CD14-positive monocyte (primary cell): ENCODE measurements at regions not wholly inside any gene's neighbourhood (a gene's known extent, or its start where the extent isn't known, plus 50 kb on each side); places are given as distances from the start of the nearest gene placed in this dataset.

Experiments used
- DNase-seq, 3 donors: peaks; one replicate each; pipeline ENCODE4 v3.0.0-alpha.2; 2011 to 2022
- H2AFZ ChIP-seq: 2 replicates; pipeline ENCODE4 v1.6.0; 2012; ENCODE audit warnings: mild to moderate bottlenecking, low read depth, low read length, inconsistent platforms; ENCODE audit not compliant: insufficient read depth, poor library complexity, severe bottlenecking
- H3K27ac ChIP-seq, 2 donors: 1 replicate in 1 of 2; 2 replicates in 1 of 2; pipeline ENCODE4 v1.5.1; 2012 to 2013; ENCODE audit warnings: low read length in 2 of 2, control low read depth in 1 of 2, inconsistent platforms in 1 of 2, low read depth in 1 of 2, mild to moderate bottlenecking in 1 of 2
- H3K27me3 ChIP-seq, 2 donors: one replicate each; pipeline versions ENCODE4 v1.6.0 to v1.6.1; 2011 to 2013; ENCODE audit warnings: low read length in 2 of 2; ENCODE audit not compliant: control insufficient read depth in 2 of 2, insufficient read depth in 2 of 2
- H3K36me3 ChIP-seq, 2 donors: replicated peaks in 1 of 2; 1 replicate in 1 of 2; 2 replicates in 1 of 2; pipeline versions ENCODE4 v1.5.1 to v1.6.1; 2012 to 2013; ENCODE audit warnings: low read length in 2 of 2, control low read depth in 1 of 2, inconsistent platforms in 1 of 2, mild to moderate bottlenecking in 1 of 2; ENCODE audit not compliant: insufficient read depth in 2 of 2, control insufficient read depth in 1 of 2
- H3K4me1 ChIP-seq, 2 donors: 1 replicate in 1 of 2; 2 replicates in 1 of 2; pipeline versions ENCODE4 v1.5.1 to v1.6.1; 2012 to 2013; ENCODE audit warnings: low read length in 2 of 2, control low read depth in 1 of 2, inconsistent platforms in 1 of 2, mild to moderate bottlenecking in 1 of 2, moderate library complexity in 1 of 2; ENCODE audit not compliant: insufficient read depth in 2 of 2, control insufficient read depth in 1 of 2
- H3K4me2 ChIP-seq: replicated peaks from 2 replicates; pipeline ENCODE3; 2012; ENCODE audit warnings: low read length, moderate library complexity, mild to moderate bottlenecking; ENCODE audit not compliant: poor library complexity, severe bottlenecking; ENCODE audit errors: extremely low read depth
- H3K4me3 ChIP-seq, 3 experiments: fragments of 200-600 bp in 1 of 3; sonication (generic) in 1 of 3; replicated peaks in 1 of 3; 1 replicate in 2 of 3; 2 replicates in 1 of 3; pipeline ENCODE4 v1.5.1; 2011 to 2013; ENCODE audit warnings: low read length in 3 of 3, mild to moderate bottlenecking in 3 of 3, control low read depth in 2 of 3, low read depth in 2 of 3, inconsistent platforms in 1 of 3, moderate library complexity in 1 of 3
- H3K79me2 ChIP-seq: 2 replicates; pipeline ENCODE4 v1.6.0; 2012; ENCODE audit warnings: mild to moderate bottlenecking, control low read depth, inconsistent platforms, low read length, moderate library complexity; ENCODE audit not compliant: insufficient read depth
- H3K9ac ChIP-seq: 2 replicates; pipeline ENCODE4 v1.6.0; 2017; ENCODE audit warnings: low read length, mild to moderate bottlenecking; ENCODE audit not compliant: insufficient read depth, poor library complexity, severe bottlenecking
- H3K9me3 ChIP-seq, 2 donors: replicated peaks in 1 of 2; 1 replicate in 1 of 2; 2 replicates in 1 of 2; pipeline versions ENCODE4 v1.5.1 to v1.6.1; 2012 to 2013; ENCODE audit warnings: low read length in 2 of 2, control low read depth in 1 of 2; ENCODE audit not compliant: control insufficient read depth in 1 of 2, insufficient read depth in 1 of 2
- H4K20me1 ChIP-seq: 2 replicates; pipeline ENCODE4 v1.6.0; 2012; ENCODE audit warnings: mild to moderate bottlenecking, low read length, control low read depth, moderate library complexity; ENCODE audit not compliant: insufficient read depth
- H3K27ac Mint-ChIP-seq, 7 donors: one replicate each; pipeline ENCODE4 v1.8.0; 2020; ENCODE audit warnings: mild to moderate bottlenecking in 7 of 7, mixed read lengths in 7 of 7, moderate library complexity in 6 of 7, inconsistent platforms in 2 of 7
- H3K27me3 Mint-ChIP-seq, 3 donors: one replicate each; pipeline ENCODE4 v1.8.0; 2021 to 2022; ENCODE audit warnings: low read depth in 3 of 3, mild to moderate bottlenecking in 3 of 3, mixed read lengths in 3 of 3, moderate library complexity in 3 of 3, inconsistent platforms in 1 of 3
- H3K36me3 Mint-ChIP-seq, 2 donors: one replicate each; pipeline ENCODE4 v1.8.0; 2020; ENCODE audit warnings: mixed read lengths in 2 of 2, inconsistent platforms in 1 of 2, mild to moderate bottlenecking in 1 of 2
- H3K4me1 Mint-ChIP-seq: one replicate; pipeline ENCODE4 v1.8.0; 2020; ENCODE audit warnings: mild to moderate bottlenecking, mixed read lengths
- H3K4me3 Mint-ChIP-seq, 2 donors: one replicate each; pipeline ENCODE4 v1.8.0; 2020; ENCODE audit warnings: mild to moderate bottlenecking in 2 of 2, mixed read lengths in 2 of 2, moderate library complexity in 1 of 2
- H3K9me3 Mint-ChIP-seq, 7 donors: one replicate each; pipeline ENCODE4 v1.8.0; 2020 to 2022; ENCODE audit warnings: mixed read lengths in 7 of 7, mild to moderate bottlenecking in 6 of 7, moderate library complexity in 6 of 7, inconsistent platforms in 2 of 7
- CTCF ChIP-seq: fragments of 200-600 bp; IDR thresholded peaks from one replicate; pipeline ENCODE4 v1.8.0; 2022; ENCODE audit warnings: antibody characterized with exemption, mild to moderate bottlenecking
- WGBS: methylation state at CpG from one replicate; pipeline ENCODE4 v1.1.5; 2013; ENCODE audit warnings: missing lambda C conversion rate; ENCODE audit not compliant: insufficient coverage; 5-methylcytosine and 5-hydroxymethylcytosine counted together
- intact Hi-C, 2 donors: fragments of 100-400 bp; cut with micrococcal nuclease; formaldehyde crosslinking; loops; one replicate each; pipeline versions ENCODE4 v1.15.0 to v1.15.1; 2023

DNA sequence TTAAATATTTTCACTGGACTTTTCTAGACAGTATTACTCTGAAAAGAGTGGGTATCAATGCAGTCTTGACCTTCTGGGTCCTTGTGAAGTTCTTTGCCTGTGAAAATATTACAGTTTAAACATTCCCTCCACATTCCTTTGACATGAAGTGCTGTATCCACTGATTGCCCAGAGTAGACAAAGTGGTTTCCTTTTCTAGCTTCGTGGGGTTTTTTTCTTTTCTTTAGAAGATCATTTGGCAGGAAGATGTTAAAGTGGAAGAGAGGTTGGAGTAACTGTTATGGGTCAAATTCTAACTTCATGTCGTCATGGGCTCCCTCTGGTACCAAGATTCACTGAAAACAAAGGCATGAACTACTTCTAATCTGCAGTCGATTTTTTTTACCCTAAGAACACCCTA lies 496.9 kb downstream of the EPHA4 start:
- Histone ChIP-seq H3K79me2 (no peaks in the 10 kb centered on the region), H3K4me2 (no peak overlapping the region), H3K9ac (no peak overlapping the region), H3K4me3 (no peak overlapping the region), H3K27ac (no peak overlapping the region), H3K36me3 (no peaks in the 10 kb centered on the region), H3K9me3 (peaks cover 0 to 11% of the 10 kb centered on the region in 2 donors), H3K27me3 (no peaks in the 10 kb centered on the region), H4K20me1 (no peaks in the 10 kb centered on the region), H2AFZ (no peak overlapping the region), H3K4me1 (no peaks in the 10 kb centered on the region)
- no peak for TF ChIP-seq CTCF
- Mint-ChIP-seq H3K27me3 (peaks cover 1 to 2% (median 1%) of the 10 kb centered on the region in 3 donors), H3K4me1 (no peaks in the 10 kb centered on the region), H3K4me3 (no peak overlapping the region), H3K27ac (no peak overlapping the region), H3K9me3 (peaks cover 3 to 14% (median 5%) of the 10 kb centered on the region in 7 donors), H3K36me3 (no peaks in the 10 kb centered on the region)
- WGBS: no CpG with 5 or more reads among the region's 3 CpGs
- intact Hi-C loops: no loop called here
- no peak for DNase-seq

DNA sequence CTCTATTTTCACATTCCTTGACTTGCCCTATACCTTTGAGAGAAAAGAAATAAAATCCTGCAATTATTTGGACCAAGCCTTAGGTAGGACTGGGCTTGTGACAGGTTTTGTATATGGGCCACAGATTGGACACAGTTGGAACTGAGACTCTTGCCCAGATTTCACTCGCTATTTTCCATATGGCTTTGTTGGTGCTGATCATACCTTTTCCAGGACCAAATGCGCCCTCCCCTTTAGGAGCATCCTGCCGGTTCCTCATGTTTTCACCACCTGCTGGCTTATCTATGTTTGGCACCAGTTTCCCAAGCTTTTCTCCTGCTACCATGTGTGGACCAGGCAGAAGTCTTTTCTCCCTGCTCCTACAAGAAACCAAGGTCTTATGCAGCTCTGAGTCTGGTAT lies 494.9 kb downstream of the EPHA4 start:
- Mint-ChIP-seq H3K4me1 (no peaks in the 10 kb centered on the region), H3K27me3 (peaks cover 1 to 3% (median 1%) of the 10 kb centered on the region in 3 donors), H3K4me3 (no peak overlapping the region), H3K36me3 (no peaks in the 10 kb centered on the region), H3K9me3 (peaks cover 0 to 12% (median 4%) of the 10 kb centered on the region in 7 donors), H3K27ac (no peak overlapping the region)
- H4K20me1 ChIP-seq: no peaks in the 10 kb centered on the region
- H3K36me3 ChIP-seq: no peaks in the 10 kb centered on the region
- no peaks in the 10 kb centered on the region for H3K4me1 ChIP-seq
- no peak overlapping the region for H3K4me2 ChIP-seq
- H3K9me3 ChIP-seq: no peaks in the 10 kb centered on the region
- H3K4me3 ChIP-seq: no peak overlapping the region
- intact Hi-C loops: no loop called here
- TF ChIP-seq CTCF: no peak
- H3K79me2 ChIP-seq: no peaks in the 10 kb centered on the region
- no peaks in the 10 kb centered on the region for H3K27me3 ChIP-seq
- no peak overlapping the region for H3K27ac ChIP-seq
- H2AFZ ChIP-seq: no peak overlapping the region
- 100% methylated on average over 1 of the region's 3 CpGs for WGBS
- no peak for DNase-seq
- H3K9ac ChIP-seq: no peak overlapping the region
